ENCODE measurements at regions not wholly inside any gene's neighbourhood (a gene's known extent, or its start where the extent isn't known, plus 50 kb on each side); places are given as distances from the start of the nearest gene placed in this dataset.

DNA sequence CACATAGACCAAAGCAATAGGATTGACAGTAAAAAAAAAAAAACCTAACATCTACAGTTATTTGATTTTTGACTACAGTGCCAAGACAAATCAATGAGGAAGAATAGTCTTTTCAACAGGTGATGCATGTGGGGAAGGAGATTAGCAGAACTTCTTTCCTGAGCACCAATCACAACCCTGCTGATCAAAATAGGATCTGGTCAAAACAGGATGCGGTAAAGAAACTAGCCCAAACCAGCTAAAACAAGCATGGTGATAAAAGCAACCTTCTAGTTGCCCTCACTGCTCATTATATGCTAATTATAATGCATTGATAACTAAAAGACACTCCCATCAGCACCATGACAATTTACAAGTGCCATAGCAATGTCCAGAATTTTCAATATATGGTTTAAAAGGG, 667.5 kb downstream of the GRXCR1 start:
- no peak for TF ChIP-seq EZH2 (IDR thresholded peaks at IDR 0.05; ENCODE audit: borderline replicate concordance, low read depth, low read length, poor library complexity, severe bottlenecking)
- TF ChIP-seq, protein P1, sequence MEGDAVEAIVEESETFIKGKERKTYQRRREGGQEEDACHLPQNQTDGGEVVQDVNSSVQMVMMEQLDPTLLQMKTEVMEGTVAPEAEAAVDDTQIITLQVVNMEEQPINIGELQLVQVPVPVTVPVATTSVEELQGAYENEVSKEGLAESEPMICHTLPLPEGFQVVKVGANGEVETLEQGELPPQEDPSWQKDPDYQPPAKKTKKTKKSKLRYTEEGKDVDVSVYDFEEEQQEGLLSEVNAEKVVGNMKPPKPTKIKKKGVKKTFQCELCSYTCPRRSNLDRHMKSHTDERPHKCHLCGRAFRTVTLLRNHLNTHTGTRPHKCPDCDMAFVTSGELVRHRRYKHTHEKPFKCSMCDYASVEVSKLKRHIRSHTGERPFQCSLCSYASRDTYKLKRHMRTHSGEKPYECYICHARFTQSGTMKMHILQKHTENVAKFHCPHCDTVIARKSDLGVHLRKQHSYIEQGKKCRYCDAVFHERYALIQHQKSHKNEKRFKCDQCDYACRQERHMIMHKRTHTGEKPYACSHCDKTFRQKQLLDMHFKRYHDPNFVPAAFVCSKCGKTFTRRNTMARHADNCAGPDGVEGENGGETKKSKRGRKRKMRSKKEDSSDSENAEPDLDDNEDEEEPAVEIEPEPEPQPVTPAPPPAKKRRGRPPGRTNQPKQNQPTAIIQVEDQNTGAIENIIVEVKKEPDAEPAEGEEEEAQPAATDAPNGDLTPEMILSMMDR (conservative IDR thresholded peaks at IDR 0.05; ENCODE audit: low read depth, low read length), result no peak
